Hematopoietic multipotent progenitor cell treated with erythropoietin and hydrocortisone succinate and interleukin-3 and kit ligand, for 8 days (in vitro differentiated cells): ENCODE measurements at regions not wholly inside any gene's neighbourhood (a gene's known extent, or its start where the extent isn't known, plus 50 kb on each side); places are given as distances from the start of the nearest gene placed in this dataset.

Experiments used
- DNase-seq: peaks from one replicate; pipeline ENCODE4 v3.0.0-alpha.2; 2015

DNA sequence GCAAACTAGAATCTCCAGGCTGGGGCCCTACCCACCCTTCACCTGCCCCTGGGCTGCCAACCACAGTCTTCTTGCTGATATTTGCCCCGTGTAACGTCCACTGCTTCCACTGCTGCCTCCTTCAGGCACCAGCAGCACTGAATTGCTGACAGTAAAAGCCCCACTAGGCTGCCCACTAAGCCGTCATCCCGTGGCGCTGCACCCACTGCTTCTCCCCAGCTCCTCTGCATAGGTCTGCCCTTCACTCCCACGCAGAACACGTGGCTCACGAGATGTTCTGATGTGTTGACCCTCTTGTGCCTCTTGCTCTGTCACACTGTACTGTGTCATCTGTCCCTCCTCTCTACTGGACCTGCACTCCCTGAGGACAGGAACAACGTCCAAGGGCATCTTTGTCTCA is 86.3 kb upstream of the HIVEP1 start:
- DNase-seq = no peak

DNA sequence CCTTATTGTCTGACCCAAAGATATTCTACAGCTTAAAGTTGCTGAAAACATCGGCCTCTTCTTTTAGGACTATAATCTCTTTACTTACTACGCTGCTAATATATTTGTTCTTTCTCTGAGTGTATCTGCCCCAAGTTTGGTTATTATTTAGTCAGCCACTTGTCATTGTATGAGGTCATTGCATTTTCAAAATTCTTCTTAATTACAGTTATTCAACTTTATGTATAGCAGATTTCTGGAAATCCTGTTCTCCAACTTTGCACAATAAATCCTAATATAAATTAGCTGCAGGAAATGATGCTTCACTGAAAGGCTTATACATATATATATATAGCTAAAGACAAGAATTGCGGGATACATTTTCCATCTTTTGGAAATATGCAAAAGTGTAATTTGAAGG is 88.5 kb upstream of the HIVEP1 start:
- DNase-seq = no peak

DNA sequence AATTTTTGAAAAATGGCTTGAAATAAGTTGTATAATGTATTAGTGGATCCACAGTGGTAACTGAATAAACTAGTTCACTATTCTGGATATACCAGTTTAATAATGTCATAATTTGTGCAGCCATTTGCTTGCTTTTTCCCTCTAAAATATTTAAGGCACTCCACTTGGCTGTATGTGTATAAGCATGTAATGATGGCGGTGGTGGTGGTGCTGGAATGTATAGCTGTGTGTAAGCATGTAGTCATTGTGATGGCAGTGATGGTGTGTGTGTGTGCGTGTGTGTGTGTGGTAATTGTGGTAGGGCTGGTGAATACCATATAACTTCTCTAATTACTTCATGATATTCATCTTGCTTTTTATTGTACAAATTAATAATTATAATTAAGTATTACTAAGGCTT is 89.2 kb upstream of the HIVEP1 start:
- DNase-seq = no peak

- DNase-seq = no peak
These were observed 90.4 kb upstream of the HIVEP1 start for GRCh38 chr6:11921751-11922150.

GRCh38 chr6:11921017-11921438 is 91.1 kb upstream of the HIVEP1 start:
- peak; percentile 52 for DNase-seq

GRCh38 chr6:11920566-11920965 is 91.5 kb upstream of the HIVEP1 start:
- no peak for DNase-seq

GRCh38 chr6:11919771-11920440 is 92.2 kb upstream of the HIVEP1 start:
- DNase-seq = no peak

DNA sequence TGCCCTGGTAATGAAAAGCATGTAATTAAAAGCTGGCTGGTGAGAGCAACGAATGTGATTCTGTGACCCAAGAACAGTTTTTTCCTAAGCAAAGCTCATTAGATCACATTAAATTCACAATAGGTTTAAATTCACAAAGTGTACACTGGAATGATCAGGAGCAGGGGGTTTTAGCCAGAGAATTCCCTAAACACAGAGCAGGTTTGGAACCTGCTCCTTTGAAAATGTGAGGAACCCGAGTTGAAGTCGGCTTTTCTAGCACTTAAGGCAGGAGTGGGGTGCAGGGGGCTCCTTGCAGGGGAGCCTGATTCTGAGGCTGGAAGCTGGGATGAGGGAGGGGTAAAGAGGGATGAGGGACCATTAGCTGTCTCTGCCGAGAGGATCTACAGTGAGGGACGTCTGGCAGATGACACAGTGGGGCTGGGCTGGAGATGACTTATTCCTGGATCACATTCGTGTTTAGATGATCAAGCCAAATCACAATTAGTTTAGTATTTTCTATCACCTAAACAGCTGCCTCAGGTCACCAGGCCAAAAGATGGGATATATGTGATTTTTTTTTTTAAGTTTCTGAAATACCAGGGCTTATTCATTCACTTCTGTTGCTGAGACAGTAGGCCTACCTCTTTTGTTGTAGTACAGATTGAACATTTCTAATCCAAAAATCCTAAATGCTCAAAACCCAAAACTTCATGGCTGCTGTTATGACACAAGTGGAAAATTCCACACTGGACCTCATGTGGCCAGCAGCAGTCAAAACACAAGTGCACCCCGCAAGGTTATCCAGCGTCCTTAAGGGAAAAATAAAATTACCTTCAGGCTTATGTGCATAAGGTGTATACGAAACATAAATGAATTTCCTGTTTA is 93.1 kb upstream of the HIVEP1 start:
- no peak for DNase-seq

DNA sequence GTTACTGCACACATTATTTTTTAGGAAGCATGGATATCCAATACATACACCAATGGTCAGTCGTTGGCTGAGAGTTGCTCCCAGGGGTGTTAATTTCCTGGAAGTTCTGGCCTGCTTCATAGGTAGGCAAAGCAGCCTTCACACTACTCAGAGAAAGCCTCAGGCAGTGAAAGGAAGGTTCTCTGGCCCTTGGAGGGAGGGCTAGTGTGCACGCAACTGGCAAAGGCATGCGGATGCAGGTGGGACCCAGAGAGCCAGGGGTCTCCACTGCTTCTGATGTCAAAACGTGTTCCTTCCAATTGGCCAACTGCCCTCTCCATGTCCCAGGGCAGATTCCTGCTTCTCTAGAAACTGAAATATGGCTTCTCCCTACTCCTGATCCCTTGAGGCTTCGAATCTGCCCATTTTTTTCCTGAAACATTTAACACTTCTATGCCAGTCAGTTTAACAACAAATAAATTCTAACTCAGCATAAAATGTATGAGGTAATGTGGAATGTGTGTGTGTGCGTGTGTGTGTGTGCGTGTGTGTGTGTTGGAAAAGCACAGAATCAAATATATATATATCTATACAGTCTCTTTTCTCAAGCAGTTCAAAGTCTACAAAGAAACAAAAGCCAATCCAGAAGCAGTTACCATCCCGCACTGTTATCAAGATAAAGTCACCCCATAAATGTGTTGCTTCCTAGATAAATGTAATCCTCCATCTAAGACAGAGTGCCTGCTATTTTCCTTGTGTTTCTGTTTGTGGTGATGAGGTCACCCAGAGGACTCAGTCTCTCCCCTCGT is 94.0 kb upstream of the HIVEP1 start:
- peak; percentile 82 for DNase-seq

DNA sequence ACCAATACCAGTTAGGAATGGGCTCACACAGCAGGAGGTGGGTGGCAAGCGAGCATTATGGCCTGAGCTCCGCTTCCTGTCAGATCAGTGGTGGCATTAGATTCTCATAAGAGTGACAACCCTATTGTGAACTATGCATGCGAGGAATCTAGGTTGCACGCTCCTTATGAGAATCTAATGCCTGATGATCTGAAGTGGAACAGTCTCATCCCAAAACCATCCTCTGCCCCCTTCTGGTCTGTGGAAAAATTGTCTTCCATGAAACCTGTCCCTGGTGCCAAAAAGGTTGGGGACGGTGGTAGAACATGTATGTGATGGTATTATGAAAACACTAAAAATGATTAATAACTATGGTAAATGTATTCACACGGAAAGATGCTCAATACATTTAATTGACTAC is 99.7 kb upstream of the HIVEP1 start:
- DNase-seq = peak; percentile 24

- DNase-seq = no peak
These were observed 100.6 kb upstream of the HIVEP1 start for GRCh38 chr6:11911538-11911937.

DNA sequence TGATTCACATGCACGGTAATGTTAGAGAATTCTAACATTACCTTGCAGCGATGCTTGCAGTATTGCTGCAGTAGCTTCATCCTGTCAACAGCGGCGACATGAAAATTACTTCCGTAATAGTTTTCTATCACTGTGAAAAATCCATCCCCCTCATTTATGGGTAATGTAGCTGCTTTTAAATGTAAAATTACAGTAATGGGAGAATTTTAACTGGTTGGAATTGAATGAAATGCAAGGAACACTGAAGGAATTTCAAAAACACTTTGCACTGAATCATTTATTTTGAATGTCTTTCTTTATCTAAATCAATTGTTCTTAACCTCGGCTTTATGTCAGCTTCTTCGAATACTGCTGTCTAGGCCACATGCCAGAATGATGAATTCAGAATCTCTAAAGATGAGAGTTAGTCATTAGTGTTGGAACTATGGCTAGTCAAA is 102.4 kb upstream of the HIVEP1 start:
- DNase-seq = no peak

- DNase-seq = no peak
These were observed 103.5 kb upstream of the HIVEP1 start for GRCh38 chr6:11908436-11909105.

DNA sequence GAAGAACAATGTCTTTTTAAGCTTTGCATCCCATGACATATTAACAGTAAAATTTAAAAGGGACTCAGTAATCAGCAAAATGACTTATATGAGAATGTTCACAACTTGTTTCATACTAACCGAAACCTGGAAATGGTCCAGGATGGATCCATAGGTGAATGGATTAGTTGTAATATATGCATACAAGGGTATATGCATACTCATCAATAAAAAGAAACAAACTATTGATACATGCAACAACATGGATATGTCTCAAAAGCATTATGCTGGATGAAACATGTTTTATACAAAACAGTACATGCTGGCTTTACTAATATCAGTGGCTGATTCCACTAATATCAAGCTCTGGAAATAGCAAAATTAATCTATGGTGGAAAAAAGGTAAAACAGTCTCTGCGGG is 108.5 kb upstream of the HIVEP1 start:
- no peak for DNase-seq

GRCh38 chr6:11902527-11902926 is 109.6 kb upstream of the HIVEP1 start:
- DNase-seq = no peak

DNA sequence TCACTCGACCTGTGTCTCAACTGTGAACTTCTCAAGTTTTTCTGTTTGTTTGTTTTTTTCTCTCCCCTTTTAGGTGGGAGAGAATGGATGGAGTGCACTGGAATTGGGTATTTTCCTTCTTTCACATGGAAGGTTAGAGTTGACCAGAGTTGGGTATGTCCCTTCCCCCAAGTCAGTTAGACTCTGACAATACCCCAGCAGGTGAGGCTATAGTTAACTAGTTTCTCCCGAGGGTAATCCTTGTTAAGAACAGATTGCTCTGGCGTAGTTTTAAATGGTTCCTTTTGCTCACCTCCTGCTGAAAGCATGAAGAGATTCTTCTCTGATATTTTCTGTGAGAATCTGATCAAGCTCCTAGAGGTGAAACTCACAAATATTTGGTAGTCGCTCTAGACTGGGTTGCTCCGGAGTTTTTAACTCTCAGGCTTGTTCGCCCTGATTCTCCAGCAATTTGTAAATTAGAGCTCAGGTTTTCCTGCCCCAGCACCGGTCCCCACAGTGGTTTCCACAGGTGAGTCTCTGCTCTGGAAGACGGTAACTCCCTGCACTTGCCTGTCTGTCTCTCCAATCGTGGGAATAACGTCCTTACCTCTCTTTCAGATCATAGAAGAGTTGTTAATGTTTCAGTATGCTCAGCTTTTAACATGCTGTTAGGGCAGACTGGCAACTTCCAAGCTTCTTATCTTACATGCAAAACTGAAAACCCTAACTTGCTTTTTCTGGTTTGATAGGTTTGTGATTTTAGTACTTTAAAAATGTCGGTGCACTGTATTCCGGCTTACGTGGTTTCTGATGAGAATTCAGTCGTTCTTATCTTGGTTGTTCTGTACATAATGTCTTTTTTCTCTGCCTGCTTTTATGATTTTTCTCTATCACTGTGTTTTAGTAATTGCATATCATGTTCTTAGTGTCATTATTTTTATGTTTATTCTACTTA is 111.2 kb upstream of the HIVEP1 start:
- peak; percentile 73 for DNase-seq

DNA sequence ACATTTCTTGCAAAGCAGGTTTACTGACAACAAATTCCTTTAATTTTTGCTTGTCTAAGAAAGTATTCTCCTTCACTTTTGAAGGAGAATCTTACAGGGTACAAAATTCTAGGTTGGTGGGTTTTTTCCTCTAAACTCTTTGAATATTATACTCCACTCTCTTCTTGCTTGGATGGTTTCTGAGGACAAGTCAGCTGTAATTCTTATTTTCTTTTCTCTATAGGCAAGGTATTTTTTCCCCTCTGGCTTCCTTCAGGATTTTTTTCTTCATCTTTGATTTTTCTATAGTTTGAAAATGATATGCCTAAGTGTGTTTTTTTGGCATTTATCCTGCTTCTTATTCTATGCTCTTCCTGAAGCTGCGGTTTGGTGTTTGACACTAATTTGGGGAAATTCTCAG is 112.5 kb upstream of the HIVEP1 start:
- no peak for DNase-seq

DNA sequence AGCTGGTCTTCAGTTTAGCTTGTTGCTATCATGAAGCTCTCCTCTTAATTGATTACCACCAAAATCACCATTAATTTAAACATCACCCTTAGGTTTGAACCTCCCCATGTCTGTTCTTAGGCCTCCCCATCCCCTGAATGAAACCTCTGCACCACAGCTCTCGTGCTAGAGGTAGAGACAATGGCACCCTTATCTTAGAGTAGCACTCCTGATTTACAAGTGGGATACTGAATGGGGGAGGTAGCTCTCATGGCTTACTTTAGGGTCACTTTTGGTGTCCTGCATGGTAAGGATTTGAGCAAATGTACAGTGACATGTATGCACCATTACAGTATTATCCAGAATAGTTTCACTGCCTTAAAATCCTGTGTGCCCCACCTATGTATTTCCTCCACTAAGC is 115.6 kb upstream of the ADTRP start:
- DNase-seq = no peak

DNA sequence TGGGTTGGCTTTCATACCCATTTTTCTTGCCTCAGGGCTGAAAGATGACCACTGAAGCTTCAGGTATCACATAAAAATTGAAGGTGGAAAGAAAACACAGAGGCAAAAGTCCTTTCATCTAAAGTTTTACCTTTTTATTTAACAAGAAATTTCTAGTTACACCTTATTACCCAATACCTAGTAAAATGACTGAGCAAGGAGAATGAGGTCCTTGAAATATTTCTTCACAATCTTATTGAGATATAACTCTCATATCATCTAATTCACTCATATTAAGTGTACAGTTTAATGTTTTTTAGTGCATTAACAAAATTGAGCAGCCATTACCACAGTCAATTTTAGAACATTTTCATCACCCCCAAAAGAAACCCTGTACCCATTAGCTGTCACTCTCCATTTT is 112.9 kb upstream of the ADTRP start:
- no peak for DNase-seq

- DNase-seq = no peak
These were observed 112.2 kb upstream of the ADTRP start for GRCh38 chr6:11890849-11891248.

DNA sequence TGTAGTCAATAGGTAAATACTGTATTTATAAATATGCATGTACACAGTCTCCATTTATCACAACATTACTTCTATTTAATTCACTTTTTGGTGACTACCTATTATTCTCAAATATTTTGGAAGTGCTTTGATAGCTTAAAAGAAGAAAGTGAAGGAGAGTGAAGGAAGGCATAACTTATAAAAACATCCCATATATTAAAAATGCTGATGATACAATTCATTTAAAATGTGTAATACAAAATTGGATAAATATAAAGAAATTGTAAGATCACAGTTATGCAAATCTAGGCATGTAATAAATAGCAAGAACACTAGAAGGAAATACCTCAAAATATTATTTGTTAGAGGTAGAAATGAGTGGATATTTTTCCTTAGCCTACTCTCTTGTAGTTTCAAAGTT is 111.6 kb upstream of the ADTRP start:
- no peak for DNase-seq

DNA sequence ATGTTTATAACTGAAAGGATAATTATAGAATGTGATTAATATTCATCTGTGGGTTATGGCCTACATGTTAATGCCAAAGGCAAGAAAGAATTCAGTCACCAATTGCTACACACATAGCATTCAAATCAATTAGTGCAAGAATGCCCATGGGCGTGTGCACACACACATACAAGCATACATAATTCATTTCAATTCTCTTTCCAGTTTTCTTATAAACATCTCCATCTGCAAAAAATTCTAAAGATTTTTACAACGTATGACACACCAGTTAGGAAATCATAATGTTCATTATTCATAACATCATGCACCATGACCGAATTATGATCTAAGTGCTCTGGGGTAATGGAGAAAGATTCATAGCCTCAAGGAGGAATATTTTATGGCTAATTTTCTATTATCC is 111.0 kb upstream of the ADTRP start:
- no peak for DNase-seq
